ENCODE measurements at regions not wholly inside any gene's neighbourhood (a gene's known extent, or its start where the extent isn't known, plus 50 kb on each side); places are given as distances from the start of the nearest gene placed in this dataset.

DNA sequence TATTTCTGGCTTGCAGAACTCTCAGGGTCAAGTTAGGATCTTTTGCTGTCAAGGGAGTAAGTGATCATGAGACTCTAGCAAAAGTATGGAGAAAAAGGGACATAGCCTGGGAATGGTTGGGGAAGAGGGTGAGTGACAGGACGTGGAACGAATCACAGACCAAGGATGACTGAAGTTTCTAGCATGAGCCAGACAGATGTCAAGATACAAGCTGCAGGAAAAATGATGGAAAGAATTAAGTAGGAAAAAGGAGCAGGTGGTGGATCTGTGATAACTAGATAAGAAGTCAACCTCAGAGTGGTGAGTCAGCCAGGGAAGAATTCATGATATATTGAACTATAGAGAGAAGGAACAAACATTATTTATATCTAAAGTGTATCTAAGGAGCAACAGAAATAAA lies 159.8 kb upstream of the SYNDIG1 start:
- TF ChIP-seq, protein P1, sequence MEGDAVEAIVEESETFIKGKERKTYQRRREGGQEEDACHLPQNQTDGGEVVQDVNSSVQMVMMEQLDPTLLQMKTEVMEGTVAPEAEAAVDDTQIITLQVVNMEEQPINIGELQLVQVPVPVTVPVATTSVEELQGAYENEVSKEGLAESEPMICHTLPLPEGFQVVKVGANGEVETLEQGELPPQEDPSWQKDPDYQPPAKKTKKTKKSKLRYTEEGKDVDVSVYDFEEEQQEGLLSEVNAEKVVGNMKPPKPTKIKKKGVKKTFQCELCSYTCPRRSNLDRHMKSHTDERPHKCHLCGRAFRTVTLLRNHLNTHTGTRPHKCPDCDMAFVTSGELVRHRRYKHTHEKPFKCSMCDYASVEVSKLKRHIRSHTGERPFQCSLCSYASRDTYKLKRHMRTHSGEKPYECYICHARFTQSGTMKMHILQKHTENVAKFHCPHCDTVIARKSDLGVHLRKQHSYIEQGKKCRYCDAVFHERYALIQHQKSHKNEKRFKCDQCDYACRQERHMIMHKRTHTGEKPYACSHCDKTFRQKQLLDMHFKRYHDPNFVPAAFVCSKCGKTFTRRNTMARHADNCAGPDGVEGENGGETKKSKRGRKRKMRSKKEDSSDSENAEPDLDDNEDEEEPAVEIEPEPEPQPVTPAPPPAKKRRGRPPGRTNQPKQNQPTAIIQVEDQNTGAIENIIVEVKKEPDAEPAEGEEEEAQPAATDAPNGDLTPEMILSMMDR (IDR thresholded peaks at IDR 0.05) = no peak
- TF ChIP-seq ZFX (IDR thresholded peaks at IDR 0.05; ENCODE audit: borderline replicate concordance) = no peak
